Karpas-422 (cell line): ENCODE measurements at regions not wholly inside any gene's neighbourhood (a gene's known extent, or its start where the extent isn't known, plus 50 kb on each side); places are given as distances from the start of the nearest gene placed in this dataset.

Source experiments
- DNase-seq: peaks from one replicate; pipeline ENCODE4 v3.0.0-alpha.2; 2015
- H2AFZ ChIP-seq: fragments of 200-600 bp; sonication (generic); 2 replicates; pipeline ENCODE4 v1.6.1; 2014; ENCODE audit warnings: antibody characterized with exemption, low read length, mixed read lengths
- H3K27ac ChIP-seq: fragments of 200-600 bp; sonication (generic); 2 replicates; pipeline ENCODE4 v1.5.1; 2014; ENCODE audit warnings: mild to moderate bottlenecking, low read length, moderate library complexity
- H3K27me3 ChIP-seq: fragments of 200-600 bp; sonication (generic); 2 replicates; pipeline ENCODE4 v1.6.1; 2014; ENCODE audit warnings: low read length, mixed read lengths
- H3K36me3 ChIP-seq: fragments of 200-600 bp; sonication (generic); 2 replicates; pipeline ENCODE4 v1.6.1; 2014; ENCODE audit warnings: low read length, mixed read lengths; ENCODE audit not compliant: insufficient read depth
- H3K4me1 ChIP-seq: fragments of 200-600 bp; sonication (generic); 2 replicates; pipeline ENCODE4 v1.6.1; 2014; ENCODE audit warnings: mild to moderate bottlenecking, low read length, mixed read lengths
- H3K4me2 ChIP-seq: fragments of 200-600 bp; sonication (generic); 2 replicates; pipeline ENCODE4 v1.6.1; 2014; ENCODE audit warnings: low read length, low read depth, mild to moderate bottlenecking; ENCODE audit not compliant: poor library complexity, severe bottlenecking
- H3K4me3 ChIP-seq: fragments of 200-600 bp; sonication (generic); 2 replicates; pipeline ENCODE4 v1.5.1; 2014; ENCODE audit warnings: mild to moderate bottlenecking, antibody characterized with exemption, low read length, mixed read lengths
- H3K79me2 ChIP-seq: fragments of 200-600 bp; sonication (generic); 2 replicates; pipeline ENCODE4 v1.6.1; 2014; ENCODE audit warnings: mild to moderate bottlenecking, low read length, mixed read lengths
- H3K9ac ChIP-seq: fragments of 200-600 bp; sonication (generic); 2 replicates; pipeline ENCODE4 v1.6.0; 2014; ENCODE audit warnings: low read length
- H3K9me2 ChIP-seq: fragments of 200-600 bp; sonication (generic), shearing (Covaris generic); replicated peaks from 2 replicates; pipeline ENCODE4 v1.6.0; 2014; ENCODE audit warnings: mild to moderate bottlenecking, low read length, moderate library complexity; ENCODE audit not compliant: insufficient read depth
- H3K9me3 ChIP-seq: fragments of 300-700, 200-600 bp; sonication (generic); 2 replicates; pipeline ENCODE4 v1.6.1; 2014; ENCODE audit warnings: low read length, mixed read lengths
- H4K20me1 ChIP-seq: fragments of 200-600 bp; sonication (generic); 2 replicates; pipeline ENCODE4 v1.6.1; 2014; ENCODE audit warnings: mild to moderate bottlenecking, antibody characterized with exemption, low read length, low read depth; ENCODE audit not compliant: insufficient read depth

- H4K20me1 ChIP-seq: no peaks in the 10 kb centered on the region; the same call in 1 of the 2 replicates
- H3K9me2 ChIP-seq: no peaks in the 10 kb centered on the region
- no peak overlapping the region for H3K4me3 ChIP-seq
- H3K27ac ChIP-seq: no peak overlapping the region
- no peaks in the 10 kb centered on the region for H3K27me3 ChIP-seq
- peaks cover 13% of the 10 kb centered on the region for H3K4me1 ChIP-seq
- H3K79me2 ChIP-seq: no peaks in the 10 kb centered on the region
- H3K9me3 ChIP-seq: no peaks in the 10 kb centered on the region
- H2AFZ ChIP-seq: no peak overlapping the region
- H3K4me2 ChIP-seq: no peak overlapping the region
- no peak overlapping the region for H3K9ac ChIP-seq
- DNase-seq: no peak
- H3K36me3 ChIP-seq: no peaks in the 10 kb centered on the region
Observed at GRCh38 chr1:201606623-201607022, 67.7 kb downstream of the NAV1 start.

GRCh38 chr1:201608635-201609395, 69.9 kb downstream of the NAV1 start:
- H3K9me3 ChIP-seq: no peaks in the 10 kb centered on the region
- H4K20me1 ChIP-seq: no peaks in the 10 kb centered on the region; the same call in 1 of the 2 replicates
- H2AFZ ChIP-seq: no peak overlapping the region
- H3K79me2 ChIP-seq: no peaks in the 10 kb centered on the region
- H3K27me3 ChIP-seq: no peaks in the 10 kb centered on the region
- H3K4me1 ChIP-seq: peaks cover 13% of the 10 kb centered on the region
- H3K9me2 ChIP-seq: no peaks in the 10 kb centered on the region
- no peak for DNase-seq
- H3K4me2 ChIP-seq: no peak overlapping the region
- H3K27ac ChIP-seq: no peak overlapping the region
- no peak overlapping the region for H3K4me3 ChIP-seq
- no peak overlapping the region for H3K9ac ChIP-seq
- H3K36me3 ChIP-seq: no peaks in the 10 kb centered on the region

GRCh38 chr1:201609661-201610318, 70.9 kb downstream of the NAV1 start:
- Histone ChIP-seq H3K4me3 (no peak overlapping the region), H2AFZ (no peak overlapping the region), H3K4me2 (peak overlapping the region; percentile 24), H3K79me2 (no peaks in the 10 kb centered on the region), H3K27ac (no peak overlapping the region), H3K9ac (no peak overlapping the region), H3K9me2 (no peaks in the 10 kb centered on the region), H3K27me3 (no peaks in the 10 kb centered on the region), H3K36me3 (no peaks in the 10 kb centered on the region), H3K4me1 (peaks cover 13% of the 10 kb centered on the region), H4K20me1 (no peaks in the 10 kb centered on the region; the same call in 1 of the 2 replicates), H3K9me3 (no peaks in the 10 kb centered on the region)
- DNase-seq: no peak

- Histone ChIP-seq H2AFZ (no peak overlapping the region), H3K27ac (no peak overlapping the region), H3K36me3 (no peaks in the 10 kb centered on the region), H3K27me3 (no peaks in the 10 kb centered on the region), H3K4me2 (no peak overlapping the region), H3K9ac (no peak overlapping the region), H3K9me3 (no peaks in the 10 kb centered on the region), H3K4me3 (no peak overlapping the region), H3K79me2 (no peaks in the 10 kb centered on the region), H4K20me1 (no peaks in the 10 kb centered on the region; the same call in 1 of the 2 replicates), H3K4me1 (peaks cover 13% of the 10 kb centered on the region), H3K9me2 (no peaks in the 10 kb centered on the region)
- no peak for DNase-seq
Observed at GRCh38 chr1:201610858-201611257, 71.9 kb downstream of the NAV1 start.

GRCh38 chr1:201612645-201613044, 73.7 kb downstream of the NAV1 start:
- no peaks in the 10 kb centered on the region for H3K79me2 ChIP-seq
- H3K27me3 ChIP-seq: no peaks in the 10 kb centered on the region
- H3K4me3 ChIP-seq: no peak overlapping the region
- H3K4me1 ChIP-seq: peaks cover 13% of the 10 kb centered on the region
- H3K36me3 ChIP-seq: no peaks in the 10 kb centered on the region
- H3K9ac ChIP-seq: no peak overlapping the region
- DNase-seq: no peak
- no peaks in the 10 kb centered on the region for H3K9me3 ChIP-seq
- H3K9me2 ChIP-seq: no peaks in the 10 kb centered on the region
- no peak overlapping the region for H3K4me2 ChIP-seq
- H2AFZ ChIP-seq: no peak overlapping the region
- no peaks in the 10 kb centered on the region; the same call in 1 of the 2 replicates for H4K20me1 ChIP-seq
- no peak overlapping the region for H3K27ac ChIP-seq

GRCh38 chr1:201614262-201615015, 75.5 kb downstream of the NAV1 start:
- no peaks in the 10 kb centered on the region for H3K27me3 ChIP-seq
- DNase-seq: no peak
- H3K36me3 ChIP-seq: no peaks in the 10 kb centered on the region
- no peaks in the 10 kb centered on the region; the same call in 1 of the 2 replicates for H4K20me1 ChIP-seq
- peaks cover 10% of the 10 kb centered on the region for H3K4me1 ChIP-seq
- no peak overlapping the region for H3K9ac ChIP-seq
- H3K9me2 ChIP-seq: no peaks in the 10 kb centered on the region
- H3K4me2 ChIP-seq: no peak overlapping the region
- no peak overlapping the region for H3K27ac ChIP-seq
- H3K9me3 ChIP-seq: no peaks in the 10 kb centered on the region
- no peak overlapping the region for H2AFZ ChIP-seq
- H3K79me2 ChIP-seq: no peaks in the 10 kb centered on the region
- H3K4me3 ChIP-seq: no peak overlapping the region

GRCh38 chr1:201617157-201617556, 78.2 kb downstream of the NAV1 start:
- Histone ChIP-seq H3K4me3 (no peak overlapping the region), H4K20me1 (no peaks in the 10 kb centered on the region), H3K79me2 (no peaks in the 10 kb centered on the region), H3K27ac (no peak overlapping the region), H3K4me2 (no peak overlapping the region), H3K36me3 (no peaks in the 10 kb centered on the region), H2AFZ (no peak overlapping the region), H3K9ac (no peak overlapping the region), H3K9me2 (no peaks in the 10 kb centered on the region), H3K27me3 (no peaks in the 10 kb centered on the region), H3K4me1 (no peaks in the 10 kb centered on the region), H3K9me3 (no peaks in the 10 kb centered on the region)
- DNase-seq: no peak

- no peak overlapping the region for H3K9ac ChIP-seq
- no peak overlapping the region for H2AFZ ChIP-seq
- no peaks in the 10 kb centered on the region for H3K79me2 ChIP-seq
- no peaks in the 10 kb centered on the region for H4K20me1 ChIP-seq
- no peaks in the 10 kb centered on the region for H3K9me2 ChIP-seq
- H3K27me3 ChIP-seq: no peaks in the 10 kb centered on the region
- no peak overlapping the region for H3K4me3 ChIP-seq
- DNase-seq: no peak
- no peaks in the 10 kb centered on the region for H3K9me3 ChIP-seq
- no peak overlapping the region for H3K4me2 ChIP-seq
- no peaks in the 10 kb centered on the region for H3K4me1 ChIP-seq
- H3K27ac ChIP-seq: no peak overlapping the region
- H3K36me3 ChIP-seq: no peaks in the 10 kb centered on the region
Observed at GRCh38 chr1:201618389-201618788, 79.5 kb downstream of the NAV1 start.
